ENCODE measurements at regions not wholly inside any gene's neighbourhood (a gene's known extent, or its start where the extent isn't known, plus 50 kb on each side); places are given as distances from the start of the nearest gene placed in this dataset.
A peak's percentile ranks its signal among the peaks of the same experiment; 100 is the strongest.

DNA sequence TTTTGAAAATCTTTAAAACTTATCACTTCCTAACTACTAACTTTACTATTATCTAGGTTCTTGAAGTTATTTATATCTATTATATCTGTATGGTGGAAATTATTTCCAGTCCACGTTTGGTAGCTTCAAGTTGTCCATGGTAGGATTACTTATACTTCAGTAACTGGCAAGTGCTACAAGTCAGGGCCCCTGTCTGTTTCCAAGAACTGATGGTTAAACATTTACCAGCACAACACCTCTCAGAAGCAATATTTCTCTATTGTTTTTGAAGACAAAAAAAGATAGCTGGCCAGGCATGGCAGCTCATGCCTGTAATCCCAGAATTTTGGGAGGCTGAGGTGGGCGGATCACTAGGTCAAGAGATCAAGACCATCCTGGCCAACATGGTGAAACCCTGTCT is 240.4 kb upstream of the RHOBTB1 start:
- DNase-seq: no peak

DNA sequence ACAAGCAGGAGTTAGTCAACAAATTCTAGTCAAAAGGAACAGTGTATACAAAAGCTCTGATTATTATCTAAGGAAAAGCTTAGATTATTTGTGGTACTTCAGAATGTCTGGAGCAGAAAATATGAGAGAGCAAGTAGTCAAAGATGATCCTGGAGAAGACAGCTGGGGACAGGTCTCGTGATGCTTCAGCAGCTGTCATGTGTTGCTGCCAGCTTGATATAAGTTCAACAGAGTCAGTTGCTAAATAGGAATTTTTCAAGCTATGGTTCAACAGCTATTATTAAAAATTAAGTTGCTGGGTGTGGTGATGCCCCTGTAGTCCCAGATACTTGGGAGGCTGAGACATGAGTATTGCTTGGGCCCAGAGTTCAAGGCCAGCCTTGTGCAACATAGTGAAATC is 240.0 kb upstream of the RHOBTB1 start:
- no peak for DNase-seq

DNA sequence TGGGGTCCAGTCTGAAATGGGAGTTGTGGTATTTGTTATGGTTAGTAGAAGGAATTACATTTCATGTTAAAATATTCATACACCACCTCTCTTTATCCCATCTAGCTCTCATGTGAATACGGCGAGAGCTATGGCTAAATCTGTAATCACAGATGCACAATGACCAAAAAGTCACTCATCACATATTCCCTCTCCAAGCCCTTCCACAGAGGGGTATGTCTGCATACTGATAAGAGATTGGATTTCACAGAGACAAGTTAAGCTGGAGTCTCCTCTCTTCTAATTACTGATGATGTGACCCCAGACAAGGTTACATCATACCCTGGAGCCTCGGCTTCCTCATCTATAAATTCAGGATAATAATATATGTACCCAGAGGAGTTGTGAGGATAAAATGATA is 237.8 kb upstream of the RHOBTB1 start:
- no peak for DNase-seq

DNA sequence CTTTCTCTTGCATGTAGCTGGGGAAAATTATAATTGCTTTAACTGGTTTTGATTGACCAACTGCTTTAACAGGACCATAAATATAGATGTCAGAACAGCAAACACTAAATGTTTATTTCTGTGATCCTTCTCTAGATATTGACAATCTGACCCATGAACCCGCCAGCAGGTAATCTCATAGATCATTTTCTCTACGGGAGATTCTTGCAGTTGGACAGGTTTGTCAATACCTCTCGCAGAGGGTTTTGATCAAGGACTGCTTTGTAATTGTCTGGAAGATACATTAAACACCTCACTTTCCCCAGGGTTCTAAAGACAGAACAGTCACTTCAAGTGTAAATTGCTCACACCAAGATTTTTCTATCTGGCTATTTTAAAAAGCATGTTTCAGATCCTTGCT is 235.8 kb upstream of the RHOBTB1 start:
- DNase-seq: no peak

DNA sequence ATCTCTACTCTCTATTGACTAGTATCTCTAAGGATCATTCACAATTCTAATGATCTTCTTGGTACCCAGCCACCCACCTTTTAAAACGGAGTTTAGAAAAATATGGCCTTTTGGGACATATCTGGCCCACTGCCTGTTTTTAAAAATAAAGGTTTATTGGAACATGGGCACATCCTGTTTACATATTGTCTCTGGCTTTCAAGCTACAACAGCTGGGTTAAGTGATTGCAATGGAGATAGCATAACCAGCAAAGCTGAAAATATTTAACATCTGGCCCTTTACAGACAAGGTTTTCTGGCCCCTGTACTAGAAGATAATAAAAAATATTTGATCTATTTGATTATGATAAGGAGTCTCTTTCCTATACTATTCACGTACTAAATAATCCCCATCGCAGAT is 232.4 kb upstream of the RHOBTB1 start:
- no peak for DNase-seq

DNA sequence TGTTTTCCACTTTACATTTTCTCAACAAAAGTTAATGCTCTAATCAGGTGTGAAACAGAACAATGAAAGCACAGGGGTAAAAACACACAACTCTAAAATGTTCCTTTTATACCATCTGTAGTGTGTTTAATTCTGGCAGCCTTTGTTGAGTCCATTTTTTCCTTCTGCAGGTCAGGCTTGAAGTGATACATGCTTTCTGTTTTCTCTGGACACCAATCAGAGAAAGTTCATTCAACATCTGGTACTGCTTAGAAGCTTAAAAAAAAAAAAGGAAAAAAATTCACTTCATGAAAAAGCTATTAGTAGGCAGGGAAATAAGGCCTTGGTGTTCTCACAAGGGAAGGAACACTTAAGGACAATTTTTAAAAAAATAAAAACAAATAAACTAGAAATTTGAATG is 231.3 kb upstream of the RHOBTB1 start:
- no peak for DNase-seq

DNA sequence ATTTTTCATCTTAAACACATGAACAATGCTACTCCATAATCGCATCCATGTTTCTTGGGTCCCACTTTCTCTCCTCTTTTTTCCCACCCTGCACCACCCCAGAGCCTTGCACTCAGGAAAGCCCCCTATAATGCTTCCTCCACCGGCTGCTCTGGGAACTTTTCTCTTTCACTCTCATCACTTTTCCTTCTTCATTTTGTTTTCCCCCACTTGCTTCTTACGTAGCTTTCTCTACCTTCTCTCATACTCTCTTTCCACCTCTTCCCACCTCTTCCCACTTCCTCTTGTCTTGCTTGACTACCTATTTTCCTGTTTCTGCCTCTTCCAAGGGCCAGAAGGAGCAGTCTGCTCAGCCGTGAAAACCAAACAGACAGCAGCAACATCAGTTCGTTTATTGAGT is 229.5 kb upstream of the RHOBTB1 start:
- DNase-seq: no peak

DNA sequence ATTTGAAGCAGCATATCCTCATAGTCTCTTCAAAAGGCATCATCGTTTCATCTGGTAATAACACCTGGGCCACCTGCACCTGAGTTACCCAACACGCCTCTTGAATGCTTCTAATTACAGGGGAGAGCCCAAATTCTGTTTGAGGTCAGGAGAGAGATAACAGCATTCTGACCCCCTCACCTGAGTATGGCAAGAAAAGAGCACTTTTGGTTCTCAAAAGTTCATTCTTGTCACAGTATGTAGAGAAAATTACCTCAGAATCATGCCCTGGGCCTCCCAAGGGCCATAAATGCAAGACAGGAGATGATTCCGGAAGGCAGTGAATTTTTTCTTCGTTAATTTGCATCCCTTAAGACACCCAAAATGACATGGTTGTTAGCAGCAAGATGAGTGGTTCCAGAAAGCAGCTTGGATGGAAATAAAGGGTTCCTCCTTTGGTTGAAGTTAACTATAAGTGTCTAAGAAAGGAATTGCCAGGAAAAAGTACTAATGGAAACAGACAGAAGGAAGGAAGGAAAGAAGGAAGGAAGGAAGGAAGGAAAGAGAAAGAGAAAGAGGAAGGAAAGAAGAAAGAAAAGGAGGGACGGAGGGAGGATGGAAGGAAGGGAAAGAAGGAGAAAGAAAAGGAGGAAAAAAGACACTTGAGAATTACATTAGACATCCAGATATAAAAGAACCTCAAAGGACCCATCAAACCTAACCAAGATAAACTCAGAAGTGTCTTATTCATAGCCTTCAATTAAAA is 228.4 kb upstream of the RHOBTB1 start:
- no peak for DNase-seq

DNA sequence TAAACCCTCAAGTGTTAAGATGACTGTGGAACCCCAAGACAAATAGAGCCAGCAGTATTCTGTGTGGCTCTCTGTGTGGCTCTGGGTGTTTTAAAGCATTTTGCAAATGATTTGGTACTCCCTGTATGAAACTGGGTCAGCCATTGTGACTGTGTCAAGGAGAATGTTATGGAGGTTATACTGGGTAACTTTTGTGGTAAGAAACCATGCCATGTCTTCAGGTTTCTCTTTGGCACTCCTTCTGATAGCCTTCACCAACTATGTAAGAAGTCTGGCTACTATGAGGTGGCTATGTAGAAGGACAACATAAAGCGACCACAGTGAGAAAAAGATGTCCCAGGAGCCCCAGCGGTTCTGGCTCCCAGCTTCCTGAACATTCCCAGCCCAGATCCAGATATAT is 226.6 kb upstream of the RHOBTB1 start:
- DNase-seq: no peak

DNA sequence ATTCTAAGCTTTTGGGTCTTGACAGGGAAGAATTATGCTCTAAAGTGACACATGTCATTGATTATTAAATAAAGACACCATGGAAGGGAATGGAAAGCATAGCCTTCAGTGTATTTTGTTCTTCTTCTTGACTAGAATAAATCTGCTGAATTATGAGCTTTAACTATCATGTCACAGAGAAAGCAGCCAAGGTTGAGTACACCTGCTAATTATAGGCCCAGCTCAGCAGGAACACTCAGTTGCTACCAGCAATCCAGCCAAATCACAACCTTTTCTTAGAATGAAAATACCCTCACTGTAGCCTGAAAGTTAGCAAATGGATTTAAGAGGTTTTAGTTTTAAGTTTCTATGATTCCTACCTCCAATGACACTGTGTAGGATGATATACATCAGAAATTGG is 225.3 kb upstream of the RHOBTB1 start:
- DNase-seq: no peak

DNA sequence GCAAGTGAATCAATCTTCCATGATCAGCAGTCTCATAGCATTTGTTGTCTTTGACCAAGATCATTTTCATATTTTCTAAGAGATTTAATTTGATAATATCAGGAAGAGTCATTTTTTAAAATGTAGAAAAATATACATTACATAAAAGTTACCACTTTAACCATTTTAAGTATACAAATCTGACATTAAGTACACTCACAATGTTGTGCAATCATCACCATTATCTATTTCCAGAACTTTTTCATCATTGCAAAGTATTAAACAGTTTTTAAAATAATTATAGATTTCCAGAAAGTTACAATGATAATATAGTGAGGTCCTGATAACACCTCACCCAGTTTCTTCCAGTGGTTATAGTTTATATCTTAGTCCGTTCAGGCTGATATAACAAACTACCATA is 222.5 kb upstream of the RHOBTB1 start:
- DNase-seq: no peak

DNA sequence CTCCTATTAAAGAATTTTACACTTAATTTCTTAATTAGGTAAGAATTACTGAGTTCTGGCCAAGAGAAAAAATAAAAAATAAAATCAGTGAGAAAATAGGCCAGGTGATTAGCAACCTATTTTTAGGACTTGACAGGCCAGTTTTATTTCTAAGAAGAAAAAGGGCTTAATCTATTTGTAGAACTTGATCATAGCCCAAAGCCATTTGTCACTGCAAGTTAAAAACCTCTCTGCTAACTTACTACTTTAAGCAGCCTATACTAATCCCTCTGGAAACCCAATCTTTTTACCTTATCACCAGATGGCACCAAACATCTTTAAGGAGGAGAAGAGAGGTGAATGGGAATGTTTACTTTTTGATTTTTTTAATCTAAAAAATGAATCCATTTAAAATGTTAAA is 222.1 kb upstream of the RHOBTB1 start:
- DNase-seq: no peak

DNA sequence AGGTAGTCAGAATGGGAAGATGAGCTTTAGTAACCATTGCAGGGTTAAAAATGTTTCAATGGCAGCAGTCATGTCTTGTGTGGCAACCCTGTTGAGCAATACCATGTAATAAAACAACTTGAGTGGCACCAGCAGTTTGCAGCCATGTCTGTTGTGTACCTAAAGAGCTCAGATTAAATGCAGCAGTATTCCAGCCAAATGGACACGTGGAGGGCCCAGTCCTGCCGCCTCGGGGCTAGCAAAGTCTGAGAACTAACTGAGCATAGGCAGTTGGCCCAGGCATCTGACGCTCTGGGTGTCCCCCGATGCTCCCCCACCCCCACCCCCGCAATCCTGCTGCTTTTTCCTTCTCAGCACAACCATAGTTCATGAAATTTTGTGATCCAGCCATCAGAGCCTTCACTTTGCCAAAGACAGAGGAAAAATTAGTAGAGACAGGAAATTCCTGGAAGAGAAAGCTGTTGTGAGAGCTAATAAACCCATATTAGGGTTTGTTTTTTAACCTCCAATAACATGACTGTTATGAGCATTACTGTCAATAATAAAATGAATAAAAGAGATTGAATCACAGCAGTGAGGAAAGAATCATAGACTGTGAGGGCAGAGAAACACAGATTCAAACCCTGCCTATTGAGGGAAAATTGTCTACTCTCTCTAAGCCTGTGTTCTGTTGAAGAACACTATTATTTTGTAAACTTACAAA is 220.6 kb upstream of the RHOBTB1 start:
- no peak for DNase-seq

DNA sequence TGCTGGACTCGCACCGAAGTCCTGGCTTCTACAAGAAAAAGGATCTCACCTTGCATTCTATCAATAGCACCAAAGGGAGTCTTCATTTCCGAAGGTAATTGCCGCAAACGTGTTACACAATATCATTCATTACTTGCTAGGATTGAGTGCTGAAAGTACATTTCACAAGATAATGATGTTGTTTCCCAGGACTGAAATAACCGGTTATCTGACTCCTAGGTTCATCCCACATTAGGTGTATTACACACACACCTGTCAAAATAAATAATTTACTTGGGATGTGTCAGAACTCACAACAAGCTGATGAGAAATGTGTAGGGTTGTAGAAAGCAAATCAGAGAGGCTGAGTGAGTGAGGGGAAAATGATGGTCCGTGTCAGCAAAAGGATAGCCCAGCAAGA is 219.4 kb upstream of the RHOBTB1 start:
- DNase-seq: no peak

DNA sequence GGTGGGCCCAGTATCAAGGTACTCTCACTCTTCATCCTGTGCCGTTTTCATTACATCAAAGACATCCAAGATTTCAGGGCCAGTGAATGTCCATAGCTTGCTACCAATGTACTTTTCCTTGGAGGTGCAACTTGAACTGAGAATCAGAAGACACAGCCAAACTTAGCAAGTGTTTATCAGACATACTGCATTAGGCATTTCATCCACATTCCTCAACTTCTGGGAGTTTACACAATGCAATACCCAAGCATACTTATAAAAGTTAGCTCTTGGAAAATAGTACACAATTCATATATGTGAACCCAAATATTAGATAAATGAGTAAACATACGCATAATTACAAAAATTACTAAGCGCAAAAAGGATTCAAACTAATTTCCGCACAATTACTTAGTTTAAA is 216.3 kb upstream of the RHOBTB1 start:
- DNase-seq: no peak

DNA sequence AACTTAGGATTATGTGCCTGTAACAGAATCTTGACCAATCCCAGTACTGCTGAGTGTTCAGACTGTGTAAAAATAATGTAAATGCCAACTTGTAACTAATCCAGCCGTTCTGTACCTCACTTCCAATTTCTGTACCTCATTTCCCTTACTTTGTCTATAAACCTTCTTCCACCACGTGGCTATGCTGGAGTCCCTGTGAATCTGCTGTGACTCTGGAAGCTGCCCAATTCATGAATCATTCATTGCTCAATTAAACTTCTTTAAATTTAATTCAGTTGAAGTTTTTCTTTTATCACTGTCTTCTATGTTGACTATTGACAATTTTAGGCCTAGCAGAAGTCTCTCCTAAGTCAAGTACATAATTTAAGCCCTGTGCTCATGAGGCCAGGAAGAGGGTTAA is 215.3 kb upstream of the RHOBTB1 start:
- no peak for DNase-seq

DNA sequence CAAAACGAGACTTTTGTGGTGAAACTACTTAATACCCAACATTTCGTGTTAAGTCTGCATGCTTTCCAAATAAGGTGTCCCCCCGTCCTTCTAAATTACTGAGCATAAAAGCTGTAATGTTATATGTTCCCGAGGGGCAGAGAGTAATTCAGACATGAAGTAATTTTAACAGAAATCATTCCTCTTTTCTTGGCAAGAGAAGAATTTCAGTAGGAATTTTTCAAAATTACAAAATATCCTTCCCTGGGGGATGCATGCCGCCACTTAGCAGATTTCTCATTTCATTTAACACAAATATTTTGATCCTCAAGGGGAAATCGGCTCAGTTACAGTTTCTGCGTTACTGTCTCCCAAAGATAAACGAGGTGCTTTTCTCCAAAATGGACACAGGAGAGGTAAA is 213.2 kb upstream of the RHOBTB1 start:
- DNase-seq: no peak

DNA sequence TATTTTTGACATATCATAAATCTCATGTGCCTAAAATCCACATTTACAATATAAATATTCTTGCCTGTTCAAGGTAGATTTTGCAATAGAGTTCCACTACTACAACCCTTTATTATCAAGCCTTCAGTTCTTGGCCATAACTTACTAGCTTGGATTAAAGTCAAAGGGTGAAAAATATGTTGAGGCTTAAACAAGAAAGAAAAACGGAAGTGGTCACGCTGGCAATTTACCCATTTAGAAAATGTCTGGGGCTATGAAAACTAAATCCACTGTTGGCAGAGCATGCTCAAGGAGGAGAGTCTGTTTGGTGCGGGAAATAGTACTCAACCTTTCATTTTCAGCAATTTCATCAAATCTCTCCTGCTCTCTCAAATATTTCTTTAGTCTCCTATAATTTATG is 209.8 kb upstream of the RHOBTB1 start:
- no peak for DNase-seq

DNA sequence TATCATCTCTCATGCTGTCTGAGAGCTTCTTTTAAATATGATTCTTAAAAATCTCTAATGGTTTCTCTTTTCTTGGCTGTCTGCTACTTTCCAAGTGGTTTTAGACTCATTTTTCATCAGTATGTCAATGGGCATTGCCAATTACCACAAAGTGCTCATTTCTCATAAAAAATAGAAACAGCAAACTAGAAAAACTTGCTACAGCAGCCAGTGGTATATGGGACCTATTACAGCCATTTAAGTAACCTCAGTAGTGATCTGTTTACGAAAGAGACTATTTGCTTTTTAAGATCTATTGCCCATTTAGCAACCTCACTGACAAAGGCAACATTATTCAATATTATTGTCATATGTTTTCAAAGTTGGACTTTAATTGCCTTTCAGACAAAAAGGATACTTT is 207.1 kb upstream of the RHOBTB1 start:
- no peak for DNase-seq

DNA sequence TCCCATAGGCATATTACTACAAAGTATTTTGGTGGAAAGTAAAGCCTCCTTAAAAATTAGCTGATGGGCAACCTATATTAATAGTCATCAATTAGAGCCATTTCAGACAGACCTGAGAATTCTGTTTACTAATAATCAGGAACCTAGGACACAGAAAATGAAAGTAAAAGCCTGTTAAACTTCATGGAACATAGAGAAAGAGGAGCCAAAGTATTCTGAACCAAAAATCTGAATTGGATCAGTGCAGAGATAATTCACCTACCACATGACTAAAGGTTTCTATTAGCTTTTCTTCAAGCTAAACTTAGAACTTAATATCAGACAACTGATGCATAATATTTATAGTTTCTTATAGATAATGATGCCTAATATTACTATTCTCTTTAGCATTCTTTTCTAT is 204.5 kb upstream of the RHOBTB1 start:
- DNase-seq: no peak

DNA sequence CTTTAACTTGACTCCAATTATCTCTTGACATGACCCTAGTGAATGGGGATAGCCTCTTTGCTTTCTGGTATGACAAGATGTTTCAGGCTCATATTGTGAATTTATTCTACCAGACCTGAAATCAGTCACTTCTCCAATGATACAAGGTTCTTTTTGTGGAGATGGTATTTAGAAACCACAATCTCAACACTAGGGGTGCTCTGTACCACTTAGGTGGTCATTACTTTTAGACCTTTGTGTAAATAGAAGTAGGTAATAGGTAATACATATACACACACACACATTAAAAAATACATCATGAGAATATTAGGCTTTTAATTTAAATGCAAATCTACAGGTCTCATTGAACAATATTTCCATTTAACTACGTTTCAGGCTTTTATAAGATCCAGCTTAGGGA is 199.0 kb upstream of the RHOBTB1 start:
- DNase-seq: peak in 1 of 5 experiments; percentile 6

DNA sequence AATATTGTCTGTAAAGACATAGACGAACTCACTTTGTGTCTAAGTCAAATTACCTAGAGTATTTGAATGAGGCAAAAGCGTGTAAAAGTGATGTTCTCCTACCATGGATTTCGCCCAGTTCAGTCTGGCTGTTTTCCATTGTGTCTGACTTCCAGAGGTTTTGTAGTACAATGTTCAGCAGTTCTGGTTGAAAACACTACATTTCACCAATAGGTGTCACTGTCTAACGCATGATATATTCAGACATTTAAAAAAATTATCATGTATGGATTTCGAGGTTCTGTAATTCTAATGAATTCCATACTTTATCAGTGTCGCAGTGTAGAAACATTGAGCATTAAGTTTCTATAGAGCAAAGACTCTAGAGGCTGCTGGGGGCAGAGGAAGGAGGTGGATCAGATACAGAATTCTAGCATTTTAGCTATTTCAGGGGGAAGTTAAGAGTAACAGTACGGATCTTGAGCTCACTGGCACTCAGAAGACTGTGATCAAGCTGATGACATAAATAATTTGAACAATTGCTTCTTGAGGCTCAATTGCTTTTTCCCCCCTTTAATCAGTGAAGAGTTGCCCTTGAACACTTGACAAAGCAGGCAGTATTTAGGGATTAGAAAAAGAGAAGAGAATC is 196.9 kb upstream of the RHOBTB1 start:
- peak in 1 of 5 experiments; percentile 47 for DNase-seq

DNA sequence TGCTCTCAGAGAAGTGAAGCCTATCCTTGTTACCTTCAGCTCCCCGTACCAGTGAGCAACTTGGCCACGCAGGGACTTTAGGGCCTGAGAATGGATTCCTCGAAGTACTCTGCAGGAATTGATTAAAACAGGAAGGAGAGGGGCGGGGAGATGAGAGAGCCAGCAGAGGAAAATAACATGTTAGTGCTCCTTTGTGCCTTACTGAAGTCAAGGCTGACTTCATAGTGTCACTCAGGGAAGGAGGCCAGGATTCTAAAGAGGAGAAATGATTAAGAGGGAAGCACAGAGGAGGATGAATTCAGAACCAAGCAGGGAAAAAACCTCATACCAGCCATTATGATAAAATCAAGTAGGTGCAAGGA is 195.6 kb upstream of the RHOBTB1 start:
- DNase-seq: no peak

Data from T-helper 2 cell (primary cell).